ENCODE measurements at regions not wholly inside any gene's neighbourhood (a gene's known extent, or its start where the extent isn't known, plus 50 kb on each side); places are given as distances from the start of the nearest gene placed in this dataset.

DNA sequence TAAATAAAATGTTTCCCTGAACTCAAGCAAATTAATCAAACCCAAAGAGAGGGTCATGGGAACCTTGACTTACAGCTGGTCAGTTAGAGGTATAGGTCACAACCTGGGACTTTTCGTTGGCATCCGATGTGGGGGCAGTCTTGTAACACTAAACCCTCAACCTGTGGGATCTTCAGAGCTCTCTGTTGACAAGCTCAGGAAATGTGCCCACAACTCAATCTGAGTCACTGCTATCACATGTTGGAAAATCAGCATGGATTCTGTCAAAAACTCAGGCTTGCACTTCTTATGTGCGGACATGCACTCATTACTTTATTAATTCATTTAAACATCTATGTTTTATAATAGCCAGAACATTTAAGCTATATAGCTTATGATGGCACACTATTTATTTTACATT lies 424.6 kb upstream of the SORCS1 start:
- Histone ChIP-seq H3K4me3 (no peak overlapping the region), H3K27ac (no peak overlapping the region), H3K36me3 (replicated peaks; ENCODE audit: insufficient read depth, low read depth) (no peaks in the 10 kb centered on the region), H3K4me2 (no peak overlapping the region), H3K4me1 (ENCODE audit: insufficient read depth) (no peaks in the 10 kb centered on the region), H2AFZ (no peak overlapping the region), H3K9me2 (replicated peaks; ENCODE audit: insufficient read depth) (no peaks in the 10 kb centered on the region), H3K27me3 (no peaks in the 10 kb centered on the region), H4K20me1 (ENCODE audit: insufficient read depth, poor library complexity, severe bottlenecking) (no peaks in the 10 kb centered on the region), H3K9me3 (ENCODE audit: low read depth) (no peaks in the 10 kb centered on the region), H3K79me2 (no peaks in the 10 kb centered on the region)
- no peak for DNase-seq (ENCODE audit: low spot score)
- TF ChIP-seq, protein P1, sequence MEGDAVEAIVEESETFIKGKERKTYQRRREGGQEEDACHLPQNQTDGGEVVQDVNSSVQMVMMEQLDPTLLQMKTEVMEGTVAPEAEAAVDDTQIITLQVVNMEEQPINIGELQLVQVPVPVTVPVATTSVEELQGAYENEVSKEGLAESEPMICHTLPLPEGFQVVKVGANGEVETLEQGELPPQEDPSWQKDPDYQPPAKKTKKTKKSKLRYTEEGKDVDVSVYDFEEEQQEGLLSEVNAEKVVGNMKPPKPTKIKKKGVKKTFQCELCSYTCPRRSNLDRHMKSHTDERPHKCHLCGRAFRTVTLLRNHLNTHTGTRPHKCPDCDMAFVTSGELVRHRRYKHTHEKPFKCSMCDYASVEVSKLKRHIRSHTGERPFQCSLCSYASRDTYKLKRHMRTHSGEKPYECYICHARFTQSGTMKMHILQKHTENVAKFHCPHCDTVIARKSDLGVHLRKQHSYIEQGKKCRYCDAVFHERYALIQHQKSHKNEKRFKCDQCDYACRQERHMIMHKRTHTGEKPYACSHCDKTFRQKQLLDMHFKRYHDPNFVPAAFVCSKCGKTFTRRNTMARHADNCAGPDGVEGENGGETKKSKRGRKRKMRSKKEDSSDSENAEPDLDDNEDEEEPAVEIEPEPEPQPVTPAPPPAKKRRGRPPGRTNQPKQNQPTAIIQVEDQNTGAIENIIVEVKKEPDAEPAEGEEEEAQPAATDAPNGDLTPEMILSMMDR (IDR thresholded peaks at IDR 0.05; ENCODE audit: poor library complexity) = no peak
- no peak for TF ChIP-seq EZH2 (IDR thresholded peaks at IDR 0.05; ENCODE audit: borderline replicate concordance)
- TF ChIP-seq EZH2phosphoT487 (IDR thresholded peaks at IDR 0.05; ENCODE audit: low read depth, severe bottlenecking, unreplicated experiment) = no peak
- WGBS (ENCODE audit: low lambda C conversion rate, missing lambda C conversion rate) = 94% methylated on average over 3 of the region's 3 CpGs

DNA sequence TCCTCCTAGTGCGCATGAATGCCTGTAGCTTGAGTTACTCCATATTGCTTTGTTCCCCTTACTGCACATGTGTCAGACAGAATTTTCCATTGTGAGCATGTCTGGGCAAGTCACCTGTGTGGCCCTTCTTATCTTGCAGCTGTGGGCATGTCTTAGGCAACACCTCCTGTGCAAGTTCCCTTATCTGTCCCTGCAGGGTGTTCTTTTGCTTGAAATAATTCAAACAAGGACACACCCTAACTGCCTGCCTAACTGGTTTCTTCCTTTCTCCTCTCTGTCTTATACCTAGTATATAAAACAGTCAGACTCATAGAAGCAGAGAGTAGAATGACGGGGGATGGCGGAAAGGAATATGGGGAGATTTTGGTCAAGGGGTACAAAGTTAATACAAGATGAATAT lies 421.1 kb upstream of the SORCS1 start:
- no peaks in the 10 kb centered on the region for H3K36me3 ChIP-seq (replicated peaks; ENCODE audit: insufficient read depth, low read depth)
- H2AFZ ChIP-seq = no peak overlapping the region
- H3K9me2 ChIP-seq (replicated peaks; ENCODE audit: insufficient read depth) = no peaks in the 10 kb centered on the region
- 88% methylated on average over 3 of the region's 3 CpGs for WGBS (ENCODE audit: low lambda C conversion rate, missing lambda C conversion rate)
- H4K20me1 ChIP-seq (ENCODE audit: insufficient read depth, poor library complexity, severe bottlenecking) = no peaks in the 10 kb centered on the region
- H3K4me2 ChIP-seq = no peak overlapping the region
- no peak for DNase-seq (ENCODE audit: low spot score)
- no peak overlapping the region for H3K4me3 ChIP-seq
- H3K9me3 ChIP-seq (ENCODE audit: low read depth) = no peaks in the 10 kb centered on the region
- H3K4me1 ChIP-seq (ENCODE audit: insufficient read depth) = no peaks in the 10 kb centered on the region
- H3K27me3 ChIP-seq = no peaks in the 10 kb centered on the region
- H3K79me2 ChIP-seq = no peaks in the 10 kb centered on the region
- TF ChIP-seq EZH2phosphoT487 (IDR thresholded peaks at IDR 0.05; ENCODE audit: low read depth, severe bottlenecking, unreplicated experiment) = no peak
- TF ChIP-seq, protein P1 (IDR thresholded peaks at IDR 0.05; ENCODE audit: poor library complexity) = no peak
- TF ChIP-seq EZH2 (IDR thresholded peaks at IDR 0.05; ENCODE audit: borderline replicate concordance) = no peak
- no peak overlapping the region for H3K27ac ChIP-seq

DNA sequence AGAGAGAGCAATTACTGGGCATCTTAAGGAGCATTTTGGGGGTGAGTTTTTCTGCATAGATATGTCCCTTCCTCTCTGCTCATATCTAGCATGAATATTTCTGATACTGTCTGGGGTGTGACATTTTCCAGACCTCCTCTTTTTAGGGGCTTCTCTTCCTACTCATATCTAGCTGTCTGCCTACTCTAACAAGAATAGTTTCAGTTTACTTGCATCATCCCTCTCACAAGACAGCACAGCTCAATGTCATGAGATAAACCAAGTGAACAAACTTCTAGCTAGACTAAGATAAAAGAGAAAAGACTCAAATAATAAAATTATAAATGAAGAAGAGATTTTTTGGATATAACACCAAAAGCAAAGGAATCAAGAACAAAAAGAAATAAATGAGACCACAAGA lies 419.5 kb upstream of the SORCS1 start:
- Histone ChIP-seq H3K9me3 (ENCODE audit: low read depth) (no peaks in the 10 kb centered on the region), H3K4me1 (ENCODE audit: insufficient read depth) (no peaks in the 10 kb centered on the region), H2AFZ (no peak overlapping the region), H3K27me3 (no peaks in the 10 kb centered on the region), H3K36me3 (replicated peaks; ENCODE audit: insufficient read depth, low read depth) (no peaks in the 10 kb centered on the region), H3K4me2 (no peak overlapping the region), H3K79me2 (no peaks in the 10 kb centered on the region), H3K27ac (no peak overlapping the region), H4K20me1 (ENCODE audit: insufficient read depth, poor library complexity, severe bottlenecking) (no peaks in the 10 kb centered on the region), H3K4me3 (no peak overlapping the region), H3K9me2 (replicated peaks; ENCODE audit: insufficient read depth) (no peaks in the 10 kb centered on the region)
- TF ChIP-seq EZH2 (IDR thresholded peaks at IDR 0.05; ENCODE audit: borderline replicate concordance) (no peak), EZH2phosphoT487 (IDR thresholded peaks at IDR 0.05; ENCODE audit: low read depth, severe bottlenecking, unreplicated experiment) (no peak)
- TF ChIP-seq, protein P1 (IDR thresholded peaks at IDR 0.05; ENCODE audit: poor library complexity) = no peak
- DNase-seq (ENCODE audit: low spot score) = no peak

DNA sequence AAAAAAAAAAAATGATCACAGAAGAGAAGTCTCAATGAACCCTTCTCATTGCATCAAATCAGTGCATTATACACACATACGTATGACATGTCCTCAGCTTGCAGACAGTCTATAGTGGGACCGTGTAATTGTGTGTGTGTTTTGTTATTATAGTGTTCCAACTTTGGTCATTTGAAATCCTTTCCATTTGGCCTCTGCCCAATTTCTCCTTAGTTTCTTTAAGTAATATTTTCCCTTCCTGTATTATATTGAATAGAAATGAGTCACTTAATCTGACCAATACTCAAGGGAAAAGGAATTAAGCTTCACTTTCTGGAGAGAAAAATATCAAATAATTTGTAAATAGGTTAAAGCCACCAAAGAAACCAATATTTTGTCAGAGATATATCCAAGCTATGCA lies 415.5 kb upstream of the SORCS1 start:
- no peaks in the 10 kb centered on the region for H3K4me1 ChIP-seq (ENCODE audit: insufficient read depth)
- 92% methylated on average over 2 of the region's 2 CpGs for WGBS (ENCODE audit: low lambda C conversion rate, missing lambda C conversion rate)
- H3K9me3 ChIP-seq (ENCODE audit: low read depth) = no peaks in the 10 kb centered on the region
- H3K36me3 ChIP-seq (replicated peaks; ENCODE audit: insufficient read depth, low read depth) = no peaks in the 10 kb centered on the region
- no peak for DNase-seq (ENCODE audit: low spot score)
- H3K4me3 ChIP-seq = no peak overlapping the region
- no peaks in the 10 kb centered on the region for H3K9me2 ChIP-seq (replicated peaks; ENCODE audit: insufficient read depth)
- H2AFZ ChIP-seq = no peak overlapping the region
- H4K20me1 ChIP-seq (ENCODE audit: insufficient read depth, poor library complexity, severe bottlenecking) = no peaks in the 10 kb centered on the region
- H3K4me2 ChIP-seq = no peak overlapping the region
- TF ChIP-seq EZH2phosphoT487 (IDR thresholded peaks at IDR 0.05; ENCODE audit: low read depth, severe bottlenecking, unreplicated experiment) = no peak
- TF ChIP-seq EZH2 (IDR thresholded peaks at IDR 0.05; ENCODE audit: borderline replicate concordance) = no peak
- TF ChIP-seq, protein P1 (IDR thresholded peaks at IDR 0.05; ENCODE audit: poor library complexity) = no peak
- H3K27me3 ChIP-seq = no peaks in the 10 kb centered on the region
- H3K79me2 ChIP-seq = no peaks in the 10 kb centered on the region
- no peak overlapping the region for H3K27ac ChIP-seq
